HepG2 (cell line): ENCODE measurements at regions not wholly inside any gene's neighbourhood (a gene's known extent, or its start where the extent isn't known, plus 50 kb on each side); places are given as distances from the start of the nearest gene placed in this dataset.

Experiments used
- EP300 ChIP-seq, 3 experiments: sonication (generic) in 1 of 3; formaldehyde crosslinking in 1 of 3; IDR thresholded peaks; 2 replicates each; pipeline versions ENCODE4 v1.5.1 to v1.6.1; 2011 to 2020; ENCODE audit warnings: low read depth in 2 of 3, low read length in 2 of 3, borderline replicate concordance in 1 of 3, improper control_type of control experiment in 1 of 3, mild to moderate bottlenecking in 1 of 3, missing genetic modification reagents in 1 of 3, moderate library complexity in 1 of 3
- ESRRA ChIP-seq: sonication (generic); formaldehyde crosslinking; IDR thresholded peaks from 2 replicates; pipeline ENCODE4 v1.5.1; 2020; ENCODE audit warnings: mild to moderate bottlenecking, low read depth, missing genetic modification reagents
- KDM3A ChIP-seq: IDR thresholded peaks from 2 replicates; pipeline ENCODE4 v1.6.1; 2018; ENCODE audit warnings: low read depth, missing compliant biosample characterization
- PHF21A ChIP-seq: sonication (generic); formaldehyde crosslinking; IDR thresholded peaks from 2 replicates; pipeline ENCODE4 v1.5.0; 2020; ENCODE audit warnings: mild to moderate bottlenecking, missing genetic modification reagents
- REPIN1 ChIP-seq: sonication (generic); formaldehyde crosslinking; IDR thresholded peaks from 2 replicates; pipeline ENCODE4 v1.8.0; 2022; ENCODE audit warnings: missing genetic modification reagents, low read depth, mild to moderate bottlenecking, borderline replicate concordance
- REXO4 ChIP-seq: sonication (generic); formaldehyde crosslinking; IDR thresholded peaks from 2 replicates; pipeline ENCODE4 v1.8.0; 2022; ENCODE audit warnings: missing genetic modification reagents, mild to moderate bottlenecking, borderline replicate concordance
- TMF1 ChIP-seq: sonication (generic); formaldehyde crosslinking; IDR thresholded peaks from 2 replicates; pipeline ENCODE4 v1.8.1; 2022; ENCODE audit warnings: low read depth, missing genetic modification reagents
- ZC3H4 ChIP-seq: sonication (generic); formaldehyde crosslinking; IDR thresholded peaks from 2 replicates; pipeline ENCODE4 v1.4.0; 2020; ENCODE audit warnings: missing genetic modification reagents, borderline replicate concordance
- ZNF24 ChIP-seq: fragments of 450-650 bp; IDR thresholded peaks from 2 replicates; pipeline ENCODE4 v1.6.1; 2017; ENCODE audit warnings: antibody characterized with exemption, mild to moderate bottlenecking
- ZNF333 ChIP-seq: sonication (generic); formaldehyde crosslinking; IDR thresholded peaks from 2 replicates; pipeline ENCODE4 v1.4.0; 2020; ENCODE audit warnings: mild to moderate bottlenecking, missing genetic modification reagents, borderline replicate concordance
- ZNF713 ChIP-seq: sonication (generic); formaldehyde crosslinking; IDR thresholded peaks from 2 replicates; pipeline ENCODE4 v1.4.0; 2020; ENCODE audit warnings: mild to moderate bottlenecking, missing genetic modification reagents
- ZSCAN30 ChIP-seq: sonication (generic); formaldehyde crosslinking; IDR thresholded peaks from 2 replicates; pipeline ENCODE4 v1.5.0; 2020; ENCODE audit warnings: mild to moderate bottlenecking, missing genetic modification reagents
- TF ChIP-seq, protein P1 (sequence below): sonication (generic); formaldehyde crosslinking; IDR thresholded peaks from 2 replicates; pipeline ENCODE4 v1.4.0; 2020; ENCODE audit warnings: missing genetic modification reagents
- TF ChIP-seq, protein P2 (sequence below): sonication (generic); formaldehyde crosslinking; conservative IDR thresholded peaks from 2 replicates; pipeline ENCODE4 v1.4.0; 2020; ENCODE audit warnings: missing genetic modification reagents

DNA sequence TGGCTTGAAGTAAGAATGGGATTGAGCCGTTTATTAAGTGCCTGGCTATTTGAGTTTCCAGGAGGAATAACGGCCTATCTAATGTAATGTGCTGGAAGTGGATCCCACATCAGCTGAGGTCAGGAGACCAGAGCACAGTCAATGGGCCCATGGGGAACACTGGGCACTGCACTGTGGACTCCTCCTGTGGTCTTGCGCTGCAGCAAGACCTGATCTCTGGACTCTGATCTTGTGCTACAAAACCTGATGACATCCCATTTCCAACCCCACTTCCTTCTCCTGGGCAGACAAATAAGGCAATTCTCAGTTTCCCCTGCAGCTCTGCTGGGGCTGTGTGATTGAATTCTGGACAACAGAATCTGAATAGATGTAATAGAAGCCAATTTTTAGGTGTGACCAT is 151.7 kb upstream of the ADCY2 start (continued):
- TF ChIP-seq ZNF24: no peak
- no peak for TF ChIP-seq ZC3H4 (CRISPR knock-in tag)
- TF ChIP-seq KDM3A (CRISPR knock-in tag): no peak
- TF ChIP-seq ZSCAN30: no peak
- no peak for TF ChIP-seq TMF1
- no peak for TF ChIP-seq ESRRA (CRISPR knock-in tag)
- TF ChIP-seq REPIN1 (CRISPR knock-in tag): no peak
- no peak for TF ChIP-seq EP300 (IDR thresholded peaks at IDR 0.05; ENCODE audit: low read depth in 2 of 2, low read length in 2 of 2)
- TF ChIP-seq EP300 (CRISPR knock-in tag; IDR thresholded peaks at IDR 0.05; ENCODE audit: borderline replicate concordance): no peak
- TF ChIP-seq ZNF713 (CRISPR knock-in tag): no peak
- TF ChIP-seq ZNF333 (CRISPR knock-in tag): no peak
- TF ChIP-seq, protein P1, sequence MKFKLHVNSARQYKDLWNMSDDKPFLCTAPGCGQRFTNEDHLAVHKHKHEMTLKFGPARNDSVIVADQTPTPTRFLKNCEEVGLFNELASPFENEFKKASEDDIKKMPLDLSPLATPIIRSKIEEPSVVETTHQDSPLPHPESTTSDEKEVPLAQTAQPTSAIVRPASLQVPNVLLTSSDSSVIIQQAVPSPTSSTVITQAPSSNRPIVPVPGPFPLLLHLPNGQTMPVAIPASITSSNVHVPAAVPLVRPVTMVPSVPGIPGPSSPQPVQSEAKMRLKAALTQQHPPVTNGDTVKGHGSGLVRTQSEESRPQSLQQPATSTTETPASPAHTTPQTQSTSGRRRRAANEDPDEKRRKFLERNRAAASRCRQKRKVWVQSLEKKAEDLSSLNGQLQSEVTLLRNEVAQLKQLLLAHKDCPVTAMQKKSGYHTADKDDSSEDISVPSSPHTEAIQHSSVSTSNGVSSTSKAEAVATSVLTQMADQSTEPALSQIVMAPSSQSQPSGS (CRISPR knock-in tag): no peak
- TF ChIP-seq REXO4 (CRISPR knock-in tag): no peak
- TF ChIP-seq, protein P2, sequence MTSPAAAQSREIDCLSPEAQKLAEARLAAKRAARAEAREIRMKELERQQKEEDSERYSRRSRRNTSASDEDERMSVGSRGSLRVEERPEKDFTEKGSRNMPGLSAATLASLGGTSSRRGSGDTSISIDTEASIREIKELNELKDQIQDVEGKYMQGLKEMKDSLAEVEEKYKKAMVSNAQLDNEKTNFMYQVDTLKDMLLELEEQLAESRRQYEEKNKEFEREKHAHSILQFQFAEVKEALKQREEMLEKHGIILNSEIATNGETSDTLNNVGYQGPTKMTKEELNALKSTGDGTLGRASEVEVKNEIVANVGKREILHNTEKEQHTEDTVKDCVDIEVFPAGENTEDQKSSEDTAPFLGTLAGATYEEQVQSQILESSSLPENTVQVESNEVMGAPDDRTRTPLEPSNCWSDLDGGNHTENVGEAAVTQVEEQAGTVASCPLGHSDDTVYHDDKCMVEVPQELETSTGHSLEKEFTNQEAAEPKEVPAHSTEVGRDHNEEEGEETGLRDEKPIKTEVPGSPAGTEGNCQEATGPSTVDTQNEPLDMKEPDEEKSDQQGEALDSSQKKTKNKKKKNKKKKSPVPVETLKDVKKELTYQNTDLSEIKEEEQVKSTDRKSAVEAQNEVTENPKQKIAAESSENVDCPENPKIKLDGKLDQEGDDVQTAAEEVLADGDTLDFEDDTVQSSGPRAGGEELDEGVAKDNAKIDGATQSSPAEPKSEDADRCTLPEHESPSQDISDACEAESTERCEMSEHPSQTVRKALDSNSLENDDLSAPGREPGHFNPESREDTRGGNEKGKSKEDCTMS (CRISPR knock-in tag): no peak
- no peak for TF ChIP-seq PHF21A (CRISPR knock-in tag)
